ENCODE measurements at regions not wholly inside any gene's neighbourhood (a gene's known extent, or its start where the extent isn't known, plus 50 kb on each side); places are given as distances from the start of the nearest gene placed in this dataset.

- no peak overlapping the region for H3K4me3 ChIP-seq (ENCODE audit: insufficient read length, low read depth)
- no peaks in the 10 kb centered on the region for H3K36me3 ChIP-seq (ENCODE audit: insufficient read depth, insufficient read length, low read length)
- H3K4me1 ChIP-seq (ENCODE audit: insufficient read depth, insufficient read length): peaks cover 2% of the 10 kb centered on the region
- H3K9ac ChIP-seq (ENCODE audit: insufficient read length, low read depth): no peak overlapping the region
- H3K9me3 ChIP-seq (ENCODE audit: insufficient read depth, low read length): no peaks in the 10 kb centered on the region
- no peak for DNase-seq (ENCODE audit: low read depth, low spot score)
- H3K27me3 ChIP-seq (ENCODE audit: insufficient read depth, insufficient read length): no peaks in the 10 kb centered on the region
- TF ChIP-seq SUZ12 (IDR thresholded peaks at IDR 0.05; ENCODE audit: extremely low read depth, insufficient read depth, insufficient read length) (no peak), ZNF274 (IDR thresholded peaks at IDR 0.05; ENCODE audit: low read depth, low read length) (no peak), YY1 (IDR thresholded peaks at IDR 0.05; ENCODE audit: insufficient read depth, insufficient read length) (no peak)
These were observed 244.9 kb downstream of the HIVEP2 start for GRCh38 chr6:142700032-142700431.

DNA sequence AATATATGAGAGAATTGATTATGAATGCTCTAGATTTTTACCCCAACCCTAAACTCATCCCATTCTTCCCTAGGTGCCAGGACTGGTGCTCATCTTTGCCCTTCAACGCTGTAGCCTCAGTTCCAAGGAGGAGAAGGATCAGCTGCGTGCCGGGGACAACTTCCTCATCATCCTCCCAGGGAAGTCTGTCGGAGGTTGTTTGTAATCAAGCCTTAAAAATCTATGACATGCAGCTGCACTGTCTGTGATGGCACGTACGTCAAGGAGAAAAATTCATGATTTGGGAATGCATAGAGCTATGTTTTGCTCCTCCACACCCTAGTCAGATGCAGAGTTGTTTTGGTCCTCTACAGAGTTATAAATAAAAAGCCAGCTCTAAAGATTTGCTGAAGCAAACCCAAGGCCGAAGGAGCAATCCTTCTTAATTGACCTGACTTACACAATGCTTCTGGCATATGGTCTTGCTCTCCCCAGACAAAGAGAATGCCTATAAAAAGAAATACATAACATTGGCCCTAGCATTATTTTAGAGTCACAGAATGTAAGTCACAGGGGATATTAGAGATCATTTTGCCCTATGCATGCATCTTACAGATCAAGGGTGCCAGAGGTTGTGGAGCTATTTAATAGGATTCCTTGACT, 244.2 kb downstream of the HIVEP2 start:
- H3K9ac ChIP-seq (ENCODE audit: insufficient read length, low read depth): no peak overlapping the region
- no peaks in the 10 kb centered on the region for H3K9me3 ChIP-seq (ENCODE audit: insufficient read depth, low read length)
- peaks cover 2% of the 10 kb centered on the region for H3K4me1 ChIP-seq (ENCODE audit: insufficient read depth, insufficient read length)
- TF ChIP-seq SUZ12 (IDR thresholded peaks at IDR 0.05; ENCODE audit: extremely low read depth, insufficient read depth, insufficient read length): no peak
- no peak for TF ChIP-seq ZNF274 (IDR thresholded peaks at IDR 0.05; ENCODE audit: low read depth, low read length)
- TF ChIP-seq YY1 (IDR thresholded peaks at IDR 0.05; ENCODE audit: insufficient read depth, insufficient read length): no peak
- no peaks in the 10 kb centered on the region for H3K36me3 ChIP-seq (ENCODE audit: insufficient read depth, insufficient read length, low read length)
- H3K4me3 ChIP-seq (ENCODE audit: insufficient read length, low read depth): no peak overlapping the region
- no peaks in the 10 kb centered on the region for H3K27me3 ChIP-seq (ENCODE audit: insufficient read depth, insufficient read length)
- DNase-seq (ENCODE audit: low read depth, low spot score): no peak
